GM18873 (cell line): ENCODE measurements at regions not wholly inside any gene's neighbourhood (a gene's known extent, or its start where the extent isn't known, plus 50 kb on each side); places are given as distances from the start of the nearest gene placed in this dataset.

Experiments
- ATAC-seq: cut with Tn5 transposase; IDR thresholded peaks from one replicate; pipeline ENCODE4 v1.9.1; 2021; ENCODE audit warnings: mild to moderate bottlenecking, moderate library complexity, moderate number of reproducible peaks; ENCODE audit not compliant: unreplicated experiment, low FRiP score

GRCh38 chr10:121025731-121026130 lies 174.6 kb downstream of the WDR11 start:
- no peak for ATAC-seq

- ATAC-seq = no peak
Observed at GRCh38 chr10:121027371-121027770, 176.2 kb downstream of the WDR11 start.

DNA sequence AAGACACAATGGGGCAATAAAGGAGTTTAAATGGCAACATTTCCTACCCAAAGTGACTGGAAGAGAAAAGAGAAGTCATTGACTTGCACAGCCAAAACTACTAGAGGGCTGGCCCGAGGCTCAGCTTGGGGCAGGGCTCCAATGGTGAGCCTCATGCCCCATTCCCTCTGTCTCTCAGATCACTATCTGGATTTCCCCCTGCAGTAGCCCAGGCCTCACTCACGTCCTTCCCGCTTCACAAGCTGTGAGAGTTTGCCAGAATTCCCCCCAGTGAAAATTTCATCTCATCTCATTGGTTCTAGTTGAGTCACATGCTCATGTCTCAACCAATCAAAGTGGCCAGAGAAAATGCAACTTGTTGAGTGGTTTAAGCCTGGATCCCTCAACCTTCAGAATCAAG lies 181.3 kb downstream of the WDR11 start:
- no peak for ATAC-seq

DNA sequence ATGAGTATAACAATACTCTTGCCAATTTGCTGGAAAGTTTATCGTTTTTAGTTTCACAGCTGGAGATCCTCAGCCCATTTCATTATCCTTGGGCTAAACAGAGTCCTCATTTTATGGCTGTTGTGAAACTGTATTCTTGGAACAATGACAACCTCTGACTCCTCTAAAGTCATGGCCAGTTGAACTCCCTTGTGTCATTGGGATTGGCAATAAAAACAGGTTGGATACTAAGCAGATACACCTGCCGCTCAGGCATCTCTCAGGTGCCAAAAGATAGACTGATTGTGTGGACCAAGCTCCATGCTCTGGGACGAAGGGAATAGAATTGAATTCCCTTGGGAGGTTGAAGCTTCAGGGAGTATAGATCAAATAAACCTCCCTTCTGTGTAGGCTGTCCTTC lies 182.2 kb downstream of the WDR11 start:
- no peak for ATAC-seq

DNA sequence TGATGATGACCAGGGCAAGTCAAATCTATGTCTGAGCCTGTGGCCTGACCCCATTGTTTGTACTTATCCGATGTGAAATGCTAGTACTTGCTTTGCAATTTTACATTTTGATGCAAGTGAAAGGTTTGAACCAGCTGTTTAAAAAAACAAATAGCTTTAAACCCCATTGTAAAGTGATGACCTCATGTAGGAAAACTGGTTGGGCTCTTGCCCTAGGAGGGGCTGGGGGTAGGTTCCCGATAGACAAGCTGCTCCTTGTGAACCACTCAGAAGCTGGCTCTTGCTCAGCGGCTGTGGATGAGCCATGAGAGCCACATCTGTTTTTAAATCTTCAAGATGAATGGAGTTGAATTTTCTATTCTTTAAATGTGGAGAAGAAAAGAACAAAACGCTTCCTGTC lies 185.3 kb downstream of the WDR11 start:
- ATAC-seq = no peak

- ATAC-seq = no peak
Observed at GRCh38 chr10:121041499-121041898, 190.3 kb downstream of the WDR11 start.

DNA sequence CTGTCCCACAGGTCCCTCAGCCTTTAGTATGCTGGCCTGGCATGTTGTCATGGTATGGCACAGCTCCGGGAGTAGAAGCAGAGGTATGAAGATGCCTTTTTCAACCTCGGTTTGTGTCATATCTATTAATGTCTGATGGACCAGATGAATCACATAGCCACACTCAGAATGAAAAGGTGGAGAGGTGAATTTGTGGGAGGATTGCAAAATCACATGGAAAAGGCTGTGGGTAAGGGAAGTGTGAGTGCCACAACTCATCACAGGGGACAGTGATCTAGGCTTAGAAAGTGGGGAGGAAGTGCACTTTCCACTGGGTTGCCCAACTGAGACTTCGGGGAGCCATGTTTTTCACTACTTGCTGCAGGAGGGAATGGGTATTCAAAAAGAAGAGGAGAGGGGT lies 190.7 kb downstream of the WDR11 start:
- ATAC-seq = no peak

- no peak for ATAC-seq
Observed at GRCh38 chr10:121042342-121042741, 191.2 kb downstream of the WDR11 start.

DNA sequence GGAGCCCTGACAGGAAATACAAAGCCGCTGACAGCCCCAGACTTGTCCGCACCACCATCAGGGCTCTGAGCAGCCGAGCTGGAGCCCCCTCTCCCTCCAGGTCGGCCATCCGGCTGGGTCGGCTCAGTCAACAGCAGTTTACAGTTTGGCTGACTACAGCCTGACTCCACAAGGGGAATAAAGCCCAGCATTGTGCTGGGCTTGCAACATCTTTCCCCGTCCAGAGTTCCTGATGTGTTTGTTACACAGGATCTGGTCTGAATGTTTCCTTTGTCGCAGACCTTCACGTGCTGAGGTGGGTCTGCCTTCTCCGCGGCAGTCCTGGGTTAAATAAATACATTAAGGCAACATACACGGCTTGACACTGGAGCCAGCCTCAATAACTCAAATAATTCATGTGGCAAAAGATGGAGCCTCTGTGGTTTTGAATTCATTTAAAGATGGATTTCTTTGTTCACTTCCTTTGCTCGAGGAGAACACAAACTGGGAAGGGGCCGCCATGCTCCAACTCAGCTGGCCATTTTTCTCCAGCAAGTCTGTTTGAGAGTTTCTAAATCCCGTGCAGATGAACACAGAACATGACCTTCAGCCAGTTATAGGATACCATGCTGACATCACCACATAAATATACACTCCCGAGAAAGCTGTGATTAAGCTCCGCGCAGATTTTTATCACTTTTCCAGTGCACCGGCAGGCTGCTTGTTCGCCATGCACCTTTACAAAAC lies 192.1 kb downstream of the WDR11 start:
- no peak for ATAC-seq

DNA sequence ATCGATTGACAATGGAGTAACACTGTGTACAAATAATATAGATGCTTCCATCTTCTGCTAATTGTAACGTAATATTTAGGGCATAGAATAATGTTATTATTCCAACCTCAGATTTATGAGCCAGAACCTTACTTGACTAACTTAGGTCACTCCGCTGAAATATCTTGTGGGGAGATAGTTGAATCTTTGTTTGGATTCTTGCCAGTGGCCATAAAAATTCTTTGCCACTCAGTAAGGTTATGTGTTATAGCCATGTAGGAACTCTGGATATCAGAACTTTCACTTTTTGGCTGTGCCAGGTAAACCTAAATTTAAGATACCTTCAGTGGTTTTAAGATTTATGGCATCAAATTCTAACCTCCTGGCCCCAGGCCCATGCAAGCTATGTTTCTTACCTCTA lies 197.6 kb downstream of the WDR11 start:
- ATAC-seq = no peak

- ATAC-seq = no peak
Observed at GRCh38 chr10:121049489-121049888, 198.3 kb downstream of the WDR11 start.

GRCh38 chr10:121049923-121050322 lies 198.8 kb downstream of the WDR11 start:
- ATAC-seq = no peak

GRCh38 chr10:121051171-121051570 lies 200.0 kb downstream of the WDR11 start:
- ATAC-seq = no peak

DNA sequence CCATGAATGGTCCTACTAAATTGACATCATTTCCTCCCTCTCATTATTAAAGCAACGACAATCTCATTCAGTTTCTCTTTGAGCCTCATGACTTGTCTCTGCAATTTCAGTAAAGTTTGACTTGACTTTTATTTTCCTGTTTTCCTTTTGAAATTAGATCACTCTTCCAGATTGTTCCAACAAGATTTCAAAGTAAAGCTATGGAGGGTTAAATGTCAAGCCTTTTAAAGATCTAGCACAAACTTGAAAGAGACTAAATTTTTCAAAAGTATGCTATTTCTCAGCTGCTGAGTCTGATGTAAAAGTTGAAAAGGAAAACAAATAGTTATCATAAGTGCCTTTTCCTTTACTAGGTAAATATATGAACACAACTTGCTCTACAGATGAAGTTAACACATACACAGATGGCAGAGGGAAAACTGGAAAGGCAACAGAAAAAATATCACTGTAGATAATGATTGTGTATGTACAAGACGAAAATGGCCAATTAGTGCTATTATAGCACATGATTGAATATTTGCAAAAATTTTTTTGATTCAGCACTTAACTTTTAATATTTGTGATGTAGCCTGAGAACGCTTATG lies 200.6 kb downstream of the WDR11 start:
- no peak for ATAC-seq

DNA sequence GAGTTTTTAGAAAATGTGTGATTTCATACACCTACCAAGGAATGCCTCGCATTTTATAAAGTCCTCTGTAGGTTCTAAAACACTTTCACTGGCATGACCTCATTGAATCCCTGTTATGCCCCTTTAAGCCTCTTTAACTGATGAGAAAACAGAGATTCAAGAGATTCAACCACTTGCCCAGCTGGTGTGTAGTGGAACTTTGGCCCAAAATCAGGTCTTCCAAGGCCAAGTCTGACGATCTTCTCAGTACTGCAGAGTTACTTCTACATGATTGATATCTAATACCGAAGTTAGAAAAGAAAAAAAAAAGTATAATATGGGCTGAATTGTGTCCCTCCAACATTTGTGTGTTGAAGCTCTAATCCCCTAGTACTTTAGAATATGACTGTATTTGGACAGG lies 202.0 kb downstream of the WDR11 start:
- ATAC-seq = no peak

- ATAC-seq = no peak
Observed at GRCh38 chr10:121054874-121055273, 203.7 kb downstream of the WDR11 start.

GRCh38 chr10:121057269-121057668 lies 206.1 kb downstream of the WDR11 start:
- no peak for ATAC-seq

GRCh38 chr10:121058082-121058481 lies 206.9 kb downstream of the WDR11 start:
- ATAC-seq = no peak

DNA sequence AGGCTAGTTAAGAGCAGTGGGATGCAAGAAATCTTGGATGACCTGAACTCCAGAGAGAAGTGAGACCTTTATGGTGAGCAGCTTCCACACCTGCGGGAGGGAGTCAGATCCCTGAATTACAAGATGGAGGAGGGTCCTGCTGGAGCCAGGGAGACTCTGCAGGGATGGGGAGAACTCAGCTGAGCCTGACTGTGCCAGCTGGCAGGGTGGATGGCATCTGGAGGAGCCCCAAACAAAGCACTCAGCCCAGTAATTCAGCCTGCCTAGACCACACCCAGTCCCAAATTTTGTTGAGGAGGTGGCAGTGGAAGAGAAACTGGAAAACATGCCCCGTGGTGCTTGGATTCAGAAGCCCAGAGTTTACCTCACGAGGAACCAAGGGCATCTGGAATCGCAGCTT lies 208.2 kb downstream of the WDR11 start:
- no peak for ATAC-seq

DNA sequence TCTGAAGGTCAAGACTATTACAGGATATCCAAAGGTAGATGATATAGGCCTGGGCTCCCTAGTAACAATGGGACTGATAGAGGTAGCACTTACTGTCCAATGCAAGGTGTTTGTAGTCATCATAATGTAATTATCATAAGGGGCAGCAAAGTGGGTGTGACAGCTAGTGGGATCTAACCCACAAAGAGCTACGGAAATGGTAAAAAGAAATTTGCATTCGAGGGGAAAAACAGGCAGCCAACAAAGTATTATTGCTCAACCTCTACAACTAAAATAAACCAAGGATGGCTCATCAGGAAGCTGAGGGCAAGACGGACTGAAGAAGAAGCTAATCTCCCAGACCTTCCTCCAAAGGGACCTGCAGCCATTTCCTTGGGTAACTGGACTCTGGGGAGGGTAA lies 211.0 kb downstream of the WDR11 start:
- no peak for ATAC-seq

- ATAC-seq = no peak
Observed at GRCh38 chr10:121063744-121064143, 212.6 kb downstream of the WDR11 start.

GRCh38 chr10:121064491-121064890 lies 213.3 kb downstream of the WDR11 start:
- no peak for ATAC-seq
